GM10266 (cell line): ENCODE measurements at regions not wholly inside any gene's neighbourhood (a gene's known extent, or its start where the extent isn't known, plus 50 kb on each side); places are given as distances from the start of the nearest gene placed in this dataset.

ENCODE experiments used
- DNase-seq: peaks from one replicate; pipeline ENCODE4 v3.0.0; 2012; ENCODE audit errors: extremely low spot score
- CTCF ChIP-seq: IDR thresholded peaks from 2 replicates; pipeline ENCODE4 v1.5.1; 2012; ENCODE audit warnings: mild to moderate bottlenecking, low read depth; ENCODE audit not compliant: control insufficient read depth, insufficient read depth; ENCODE audit errors: missing control alignments

GRCh38 chr4:44869222-44869882 lies 143.0 kb upstream of the GNPDA2 start:
- no peak for TF ChIP-seq CTCF
- DNase-seq, result no peak

GRCh38 chr4:44861756-44862155 lies 135.4 kb upstream of the GNPDA2 start:
- DNase-seq, result no peak
- no peak for TF ChIP-seq CTCF

- no peak for DNase-seq
- no peak for TF ChIP-seq CTCF
These were observed 133.1 kb upstream of the GNPDA2 start for GRCh38 chr4:44859477-44859876.

- TF ChIP-seq CTCF, result no peak
- DNase-seq, result no peak
These were observed 122.1 kb upstream of the GNPDA2 start for GRCh38 chr4:44848466-44848865.

GRCh38 chr4:44845993-44846392 lies 119.6 kb upstream of the GNPDA2 start:
- TF ChIP-seq CTCF, result no peak

GRCh38 chr4:44845309-44845708 lies 119.0 kb upstream of the GNPDA2 start:
- no peak for DNase-seq
- TF ChIP-seq CTCF, result no peak

More at GRCh38 chr4:44845993-44846392, 119.6 kb upstream of the GNPDA2 start:
- no peak for DNase-seq

- DNase-seq, result no peak
- no peak for TF ChIP-seq CTCF
These were observed 116.2 kb upstream of the GNPDA2 start for GRCh38 chr4:44842531-44842930.
